B cell (primary cell): ENCODE measurements at regions not wholly inside any gene's neighbourhood (a gene's known extent, or its start where the extent isn't known, plus 50 kb on each side); places are given as distances from the start of the nearest gene placed in this dataset.

ENCODE experiments used
- ATAC-seq: fragments of 200-7000 bp; cut with Tn5 transposase; one replicate; pipeline ENCODE4 v1.10.0; 2021; ENCODE audit warnings: low read depth, mild to moderate bottlenecking, moderate number of reproducible peaks, moderate library complexity
- CTCF ChIA-PET: fragments of 350-600 bp; sonication (Branson Sonifier 250); formaldehyde crosslinking; loops from one replicate; lab custom pipeline; 2021; ENCODE audit warnings: antibody characterized with exemption, inconsistent platforms; lab: Charles Lee
- POLR2A ChIA-PET: fragments of 350-600 bp; sonication (Branson Sonifier 250); formaldehyde crosslinking; loops from one replicate; lab custom pipeline; 2021; ENCODE audit warnings: antibody characterized with exemption; lab: Charles Lee
- DNase-seq: peaks from one replicate; pipeline ENCODE4 v3.0.0; 2013
- H2AFZ ChIP-seq: 2 replicates; pipeline ENCODE4 v1.6.1; 2012; ENCODE audit warnings: mild to moderate bottlenecking, low read depth, low read length; ENCODE audit not compliant: insufficient read depth, poor library complexity, severe bottlenecking
- H3K27ac ChIP-seq, 2 donors: 1 replicate in 1 of 2; 2 replicates in 1 of 2; pipeline ENCODE4 v1.5.1; 2012 to 2013; ENCODE audit warnings: low read length in 2 of 2, mild to moderate bottlenecking in 2 of 2, moderate library complexity in 1 of 2
- H3K27me3 ChIP-seq, 4 experiments: fragments of 200-600 bp in 1 of 4; sonication (generic) in 1 of 4; replicated peaks in 1 of 4; 1 replicate in 2 of 4; 2 replicates in 2 of 4; pipeline versions ENCODE4 v1.6.1 to v1.7.0; 2013 to 2016; ENCODE audit warnings: low read length in 3 of 4, mild to moderate bottlenecking in 2 of 4, mixed read lengths in 1 of 4, moderate library complexity in 1 of 4; ENCODE audit not compliant: insufficient read depth in 4 of 4, control insufficient read depth in 3 of 4; ENCODE audit errors: control extremely low read depth in 1 of 4
- H3K36me3 ChIP-seq, 2 experiments: replicated peaks in 1 of 2; 1 replicate in 1 of 2; 2 replicates in 1 of 2; pipeline versions ENCODE4 v1.6.1 to v1.7.1; 2013; ENCODE audit warnings: low read length in 1 of 2; ENCODE audit not compliant: insufficient read depth in 2 of 2, control insufficient read depth in 1 of 2; ENCODE audit errors: control extremely low read depth in 1 of 2, extremely low read depth in 1 of 2
- H3K4me1 ChIP-seq, 2 donors: fragments of 200-600 bp in 1 of 2; sonication (generic) in 1 of 2; 1 replicate in 1 of 2; 2 replicates in 1 of 2; pipeline versions ENCODE4 v1.5.1 to v1.6.1; 2013 to 2017; ENCODE audit warnings: low read length in 2 of 2; ENCODE audit not compliant: control insufficient read depth in 2 of 2, insufficient read depth in 2 of 2
- H3K4me2 ChIP-seq: replicated peaks from 2 replicates; pipeline ENCODE3; 2012; ENCODE audit warnings: mild to moderate bottlenecking, low read depth, low read length; ENCODE audit not compliant: poor library complexity, severe bottlenecking
- H3K4me3 ChIP-seq, 5 experiments: fragments of 200-600 bp in 1 of 5; sonication (generic) in 1 of 5; 1 replicate in 3 of 5; 2 replicates in 2 of 5; pipeline versions ENCODE4 v1.5.1 to v1.7.0; 2011 to 2016; ENCODE audit warnings: low read length in 4 of 5, mild to moderate bottlenecking in 4 of 5, low read depth in 2 of 5, control low read depth in 1 of 5, moderate library complexity in 1 of 5; ENCODE audit not compliant: insufficient read depth in 1 of 5; ENCODE audit errors: control extremely low read depth in 1 of 5, extremely low read depth in 1 of 5
- H3K79me2 ChIP-seq: fragments of 200-600 bp; sonication (generic); one replicate; pipeline ENCODE4 v1.6.0; 2016; ENCODE audit warnings: low read length; ENCODE audit not compliant: control insufficient read depth, insufficient read depth
- H3K9ac ChIP-seq: fragments of 200-600 bp; sonication (generic); 2 replicates; pipeline ENCODE4 v1.6.1; 2017; ENCODE audit warnings: mild to moderate bottlenecking, low read length, moderate library complexity
- H3K9me3 ChIP-seq, 3 donors: one replicate each; pipeline versions ENCODE4 v1.6.1 to v1.7.1; 2013; ENCODE audit warnings: low read length in 2 of 3; ENCODE audit not compliant: control insufficient read depth in 2 of 3, insufficient read depth in 1 of 3; ENCODE audit errors: control extremely low read depth in 1 of 3
- H4K20me1 ChIP-seq: 2 replicates; pipeline ENCODE4 v1.6.0; 2012; ENCODE audit warnings: mild to moderate bottlenecking, low read length; ENCODE audit not compliant: insufficient read depth, control insufficient read depth, poor library complexity, severe bottlenecking
- H3K27ac Mint-ChIP-seq: one replicate; pipeline ENCODE4 v1.8.0; 2021; ENCODE audit warnings: mixed read lengths
- H3K27me3 Mint-ChIP-seq: one replicate; pipeline ENCODE4 v1.8.0; 2021; ENCODE audit warnings: mixed read lengths
- H3K4me1 Mint-ChIP-seq: one replicate; pipeline ENCODE4 v1.8.0; 2021; ENCODE audit warnings: mixed read lengths
- H3K4me3 Mint-ChIP-seq: one replicate; pipeline ENCODE4 v1.8.0; 2021; ENCODE audit warnings: mixed read lengths
- H3K9me3 Mint-ChIP-seq: one replicate; pipeline ENCODE4 v1.8.0; 2022; ENCODE audit warnings: mixed read lengths; ENCODE audit not compliant: insufficient read depth
- CTCF ChIP-seq: fragments of 200-600 bp; IDR thresholded peaks from one replicate; pipeline ENCODE4 v1.8.0; 2022; ENCODE audit warnings: antibody characterized with exemption, mild to moderate bottlenecking
- EZH2 ChIP-seq: IDR thresholded peaks from 2 replicates; pipeline ENCODE4 v1.6.1; 2012; ENCODE audit warnings: borderline replicate concordance, low read depth, mild to moderate bottlenecking, moderate library complexity, low read length; ENCODE audit not compliant: insufficient read depth, poor library complexity, severe bottlenecking
- WGBS: methylation state at CpG from one replicate; pipeline ENCODE4 v1.1.5; 2013; ENCODE audit warnings: missing lambda C conversion rate; ENCODE audit not compliant: insufficient coverage; 5-methylcytosine and 5-hydroxymethylcytosine counted together
- intact Hi-C: fragments of 100-400 bp; cut with micrococcal nuclease; formaldehyde crosslinking; loops from one replicate; pipeline ENCODE4 v1.10.0; 2022

- Histone ChIP-seq H3K36me3 (no peaks in the 10 kb centered on the region), H3K4me1 (no peaks in the 10 kb centered on the region), H3K4me3 (no peak overlapping the region), H3K27ac (no peak overlapping the region), H4K20me1 (no peaks in the 10 kb centered on the region), H3K9me3 (no peaks in the 10 kb centered on the region), H3K4me2 (no peak overlapping the region), H3K79me2 (no peaks in the 10 kb centered on the region), H3K27me3 (no peaks in the 10 kb centered on the region), H3K9ac (no peak overlapping the region), H2AFZ (no peak overlapping the region)
- Mint-ChIP-seq H3K27me3 (no peaks in the 10 kb centered on the region), H3K4me1 (no peaks in the 10 kb centered on the region), H3K4me3 (no peak overlapping the region), H3K27ac (no peak overlapping the region), H3K9me3 (no peaks in the 10 kb centered on the region)
- TF ChIP-seq EZH2 (no peak), CTCF (no peak)
- intact Hi-C loops: no loop called here
- CTCF ChIA-PET: no interaction called here
- POLR2A ChIA-PET: no interaction called here
- ATAC-seq: no peak
- DNase-seq: no peak
- WGBS: no CpG with 5 or more reads among the region's 1 CpG
These were observed 669.6 kb upstream of the VRK2 start for GRCh38 chr2:57376985-57377384.

- POLR2A ChIA-PET: no interaction called here
These were observed 660.3 kb upstream of the VRK2 start for GRCh38 chr2:57386305-57386704.

More at GRCh38 chr2:57386305-57386704, 660.3 kb upstream of the VRK2 start:
- no peaks in the 10 kb centered on the region for H3K4me1 Mint-ChIP-seq
- no peak overlapping the region for H3K4me3 ChIP-seq
- H3K79me2 ChIP-seq: no peaks in the 10 kb centered on the region
- H3K9ac ChIP-seq: no peak overlapping the region
- TF ChIP-seq EZH2 (no peak), CTCF (no peak)
- ATAC-seq: no peak
- intact Hi-C loops: no loop called here
- H3K9me3 Mint-ChIP-seq: peaks cover 3% of the 10 kb centered on the region
- no peaks in the 10 kb centered on the region for H3K27me3 ChIP-seq
- no peak overlapping the region for H2AFZ ChIP-seq
- no peaks in the 10 kb centered on the region for H3K36me3 ChIP-seq
- no peak overlapping the region for H3K27ac ChIP-seq
- no peaks in the 10 kb centered on the region for H4K20me1 ChIP-seq
- H3K4me3 Mint-ChIP-seq: no peak overlapping the region
- no peak overlapping the region for H3K4me2 ChIP-seq
- peaks cover 0 to 2% (median 0%) of the 10 kb centered on the region in 3 donors for H3K9me3 ChIP-seq
- no peak for DNase-seq
- CTCF ChIA-PET: no interaction called here
- H3K4me1 ChIP-seq: no peaks in the 10 kb centered on the region
- no peaks in the 10 kb centered on the region for H3K27me3 Mint-ChIP-seq
- H3K27ac Mint-ChIP-seq: no peak overlapping the region
